ENCODE measurements at regions not wholly inside any gene's neighbourhood (a gene's known extent, or its start where the extent isn't known, plus 50 kb on each side); places are given as distances from the start of the nearest gene placed in this dataset.
"Not testable (repeated sequence)": the region's sequence is repeated elsewhere in the genome, so short reads cannot be mapped to it uniquely, and the experiment has no call there.

DNA sequence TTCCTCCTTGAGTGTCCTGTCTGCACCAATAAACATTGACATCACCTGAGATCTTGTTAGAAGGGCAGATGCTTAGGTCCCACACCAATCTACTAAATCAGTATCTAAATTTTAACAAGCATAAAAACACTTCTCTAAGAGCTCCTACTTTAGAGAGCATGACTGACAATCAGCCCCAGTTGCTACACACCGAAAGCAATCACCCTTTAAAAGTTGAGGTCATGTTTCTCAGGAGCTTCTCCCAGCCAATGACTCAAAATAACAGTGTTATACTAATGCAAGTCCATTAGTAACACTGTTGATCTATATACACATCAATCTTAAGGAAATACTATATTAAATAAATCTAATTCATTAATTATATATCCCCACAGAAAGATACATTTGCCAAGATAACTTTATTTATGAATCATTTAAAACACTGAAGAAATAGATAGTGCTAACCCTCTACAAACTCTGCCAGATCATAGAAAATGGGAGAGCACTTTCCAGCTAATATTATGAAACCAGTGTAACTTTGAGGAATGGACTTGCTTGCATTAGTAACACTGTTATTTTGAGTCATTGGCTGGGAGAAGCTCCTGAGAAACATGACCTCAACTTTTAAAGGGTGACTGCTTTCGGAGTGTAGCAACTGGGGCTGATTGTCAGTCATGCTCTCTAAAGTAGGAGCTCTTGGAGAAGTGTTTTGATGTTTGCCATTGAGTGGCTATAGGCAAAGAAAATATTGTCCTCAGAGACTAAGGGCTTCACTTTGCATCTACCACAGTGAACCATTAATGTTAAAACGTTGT lies 109.8 kb upstream of the HDX start:
- DNase-seq (ENCODE audit: low read depth): no peak

DNA sequence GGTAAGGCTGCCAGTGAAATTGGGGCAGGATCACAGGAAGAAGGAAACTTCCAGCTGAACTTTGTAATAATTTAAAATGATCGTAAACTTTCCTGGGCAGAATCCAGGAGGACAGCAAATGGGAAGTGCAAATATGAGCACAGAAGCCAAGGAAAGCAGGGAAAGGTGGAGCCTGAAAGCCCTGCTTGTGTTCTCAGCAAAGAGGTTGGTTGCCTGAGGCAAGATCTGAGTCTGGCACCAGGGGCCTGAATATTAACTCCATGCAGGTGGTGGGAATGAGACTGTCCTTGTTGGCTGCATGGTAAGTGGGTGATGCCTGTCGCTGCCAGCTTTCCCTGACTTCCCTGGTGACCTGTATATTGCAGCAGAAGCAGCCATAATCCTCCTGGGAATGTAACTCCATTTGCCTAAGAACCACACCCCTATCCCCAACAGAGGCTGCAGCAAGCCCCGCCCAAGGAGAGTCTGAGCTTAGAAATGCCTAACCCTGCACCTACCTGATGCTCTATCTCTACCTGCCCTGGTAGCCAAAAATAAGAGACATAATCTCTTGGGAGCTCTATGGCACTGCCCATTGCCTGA lies 132.0 kb upstream of the HDX start:
- DNase-seq (ENCODE audit: low read depth): no peak

DNA sequence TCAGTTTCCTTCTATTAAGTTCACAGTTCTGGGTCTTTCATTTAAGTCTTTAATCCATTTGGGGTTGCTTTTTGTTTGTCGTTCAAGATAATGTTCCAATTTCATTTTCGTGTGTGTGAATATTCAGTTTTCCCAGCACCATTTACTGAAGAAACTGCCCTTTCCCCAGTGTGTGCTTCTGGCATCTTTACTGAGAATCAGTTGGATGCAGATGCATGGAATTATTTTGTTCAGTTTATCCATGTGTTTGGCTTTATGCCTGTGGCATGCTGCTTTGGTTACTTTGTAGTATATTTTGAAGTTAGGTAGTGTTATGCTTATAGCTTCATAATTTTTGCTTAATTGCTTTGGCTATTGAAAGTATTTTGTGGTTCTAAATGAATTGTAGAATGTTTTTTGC lies 163.8 kb upstream of the HDX start:
- DNase-seq (ENCODE audit: low read depth): no peak

DNA sequence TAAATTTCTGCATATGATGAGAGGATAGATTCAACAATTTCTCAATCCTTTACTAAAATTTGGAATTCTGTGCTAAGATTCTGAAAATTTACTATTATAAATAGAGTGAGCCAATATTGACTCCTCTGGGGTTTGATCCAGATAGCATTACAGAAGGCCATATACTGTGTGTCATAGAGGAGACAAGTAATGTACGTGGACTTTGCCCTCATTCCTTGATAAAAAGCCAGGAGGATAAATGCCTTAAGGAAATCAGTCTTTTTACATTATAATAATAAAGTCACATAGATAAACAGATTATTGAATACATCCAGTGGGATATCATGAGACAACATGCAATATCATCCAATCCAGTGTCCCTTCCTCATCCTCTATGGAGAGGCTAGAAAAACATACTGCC lies 188.0 kb upstream of the HDX start:
- no peak for DNase-seq (ENCODE audit: low read depth)

DNA sequence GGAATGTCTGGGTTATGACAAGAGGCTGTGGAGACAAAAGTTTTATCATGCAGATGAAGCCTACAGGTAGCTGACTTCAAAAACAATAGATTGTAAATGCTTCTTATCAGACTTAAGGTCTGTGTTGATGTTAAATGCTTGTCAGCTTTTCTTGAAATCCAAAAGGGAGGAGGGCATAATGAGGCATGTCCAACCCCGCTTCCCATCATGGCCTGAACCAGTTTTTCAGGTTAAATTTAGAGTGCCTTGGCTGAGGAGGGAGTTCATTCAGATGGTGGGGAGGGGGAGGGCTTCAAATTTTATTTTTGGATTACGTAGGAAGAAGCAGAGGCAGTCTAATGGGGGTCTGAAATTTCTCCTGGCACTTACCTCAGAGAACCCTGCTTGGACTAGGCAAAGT lies 207.7 kb upstream of the HDX start:
- no peak for DNase-seq (ENCODE audit: low read depth)

DNA sequence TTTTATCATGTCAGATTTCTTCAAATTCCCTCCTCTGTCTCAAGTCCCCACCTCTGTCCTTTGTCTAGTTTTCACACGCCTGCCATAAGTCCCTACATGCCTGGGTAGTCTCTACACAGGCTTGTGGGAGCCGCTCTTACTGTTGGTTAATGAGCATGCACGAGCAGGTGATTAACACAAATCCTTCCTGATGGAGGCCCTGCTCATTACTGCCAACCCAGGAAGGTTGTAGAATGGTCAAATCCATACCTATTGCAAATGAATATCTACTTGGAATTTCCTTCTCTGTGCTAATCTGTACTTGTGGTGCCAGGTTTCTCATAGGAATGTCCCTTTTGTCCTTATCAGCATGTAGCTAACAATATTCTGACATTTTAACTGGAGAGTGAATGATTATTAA lies 208.4 kb upstream of the HDX start:
- no peak for DNase-seq (ENCODE audit: low read depth)

DNA sequence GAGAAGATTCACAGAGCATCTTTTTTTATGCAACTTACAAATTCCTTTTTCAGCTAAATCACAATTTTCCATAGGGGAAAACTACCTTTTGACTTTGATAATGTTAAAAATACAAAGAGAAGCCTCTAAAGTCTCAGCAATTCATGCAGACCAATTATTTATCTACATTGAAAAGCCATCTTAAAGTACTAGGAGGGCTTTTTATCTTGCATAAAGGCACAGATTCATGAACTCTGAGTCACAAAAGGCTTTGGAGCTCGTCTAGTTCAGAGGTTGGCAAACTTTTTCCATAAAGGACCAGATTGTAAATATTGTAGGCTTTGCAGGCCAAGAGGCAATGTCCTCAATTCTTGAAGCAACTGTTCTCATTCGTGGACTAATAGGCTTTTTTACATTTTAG lies 210.4 kb upstream of the HDX start:
- DNase-seq (ENCODE audit: low read depth): no peak

DNA sequence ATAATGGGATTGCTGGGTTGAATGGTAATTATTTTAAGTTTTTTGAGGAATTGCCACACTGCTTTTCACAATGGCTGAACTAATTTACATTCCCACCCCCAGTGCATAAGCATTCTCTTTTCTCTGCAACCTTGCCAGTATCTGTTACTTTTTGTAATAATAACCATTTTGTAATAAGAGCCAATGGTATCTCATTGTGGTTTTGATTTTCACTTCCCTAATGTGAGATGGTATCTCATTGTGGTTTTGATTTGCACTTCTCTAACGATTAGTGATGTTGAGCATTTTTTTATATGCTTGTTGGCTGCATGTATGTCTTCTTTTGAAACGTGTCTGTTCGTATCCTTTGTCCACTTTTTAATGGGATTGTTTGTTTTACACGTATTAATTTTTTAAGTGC lies 213.1 kb upstream of the HDX start:
- no peak for DNase-seq (ENCODE audit: low read depth)

DNA sequence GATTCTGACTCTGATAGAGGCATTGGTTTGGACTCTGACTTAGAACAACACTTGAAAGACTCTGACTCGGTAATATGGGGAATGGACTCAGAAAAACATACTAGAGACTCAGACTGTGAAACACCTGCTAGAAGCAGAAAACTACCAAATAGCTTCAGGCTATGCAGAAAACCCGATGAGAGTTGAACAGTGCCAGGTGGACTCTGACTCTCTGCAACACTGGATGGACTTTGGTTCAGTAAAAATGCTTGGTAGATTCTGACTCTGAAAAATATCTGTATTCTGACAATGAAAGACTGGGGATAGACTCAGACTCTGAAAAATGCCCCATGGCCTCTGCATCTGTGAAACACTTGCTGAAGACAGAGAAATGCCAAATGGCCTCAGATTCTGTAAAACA lies 215.1 kb upstream of the HDX start:
- DNase-seq (ENCODE audit: low read depth): no peak

DNA sequence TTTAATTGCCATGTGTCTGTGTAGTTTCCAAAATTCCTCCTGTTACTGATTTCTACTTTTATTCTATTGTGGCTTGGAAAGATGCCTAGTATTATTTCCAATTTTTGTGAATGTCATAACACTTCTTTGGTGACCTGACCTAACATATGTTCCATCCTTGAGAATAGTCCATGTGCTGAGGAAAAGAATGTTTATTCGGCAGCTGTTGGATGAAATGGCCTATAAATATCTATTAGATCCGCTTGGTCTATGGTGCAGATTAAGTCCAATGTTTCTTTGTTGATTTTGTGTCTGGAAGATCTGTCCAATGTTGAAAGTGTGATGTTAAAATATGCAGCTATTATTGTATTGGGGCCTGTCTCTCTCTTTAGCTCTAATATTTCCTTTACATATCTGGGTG lies 219.2 kb upstream of the HDX start:
- no peak for DNase-seq (ENCODE audit: low read depth)

DNA sequence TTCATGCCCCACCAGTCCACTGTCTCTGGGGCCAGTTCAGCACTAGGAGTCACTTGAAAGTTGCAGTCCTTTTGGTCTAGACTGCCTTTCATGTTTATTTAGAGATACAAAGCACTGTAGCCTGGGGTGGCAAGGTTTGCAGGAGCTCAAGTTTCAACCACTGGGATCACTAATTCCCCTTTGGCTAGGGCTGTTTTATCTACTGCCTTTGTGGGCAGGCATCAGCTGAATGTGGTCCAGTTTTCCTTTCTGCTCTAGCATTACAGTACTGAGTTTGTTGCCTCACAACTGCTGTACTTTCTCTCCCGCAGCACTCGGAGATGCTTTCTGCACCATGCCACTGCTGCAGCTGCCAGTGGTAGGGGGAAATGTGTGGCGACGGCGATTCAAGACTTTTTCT lies 222.3 kb upstream of the HDX start:
- no peak for DNase-seq (ENCODE audit: low read depth)

DNA sequence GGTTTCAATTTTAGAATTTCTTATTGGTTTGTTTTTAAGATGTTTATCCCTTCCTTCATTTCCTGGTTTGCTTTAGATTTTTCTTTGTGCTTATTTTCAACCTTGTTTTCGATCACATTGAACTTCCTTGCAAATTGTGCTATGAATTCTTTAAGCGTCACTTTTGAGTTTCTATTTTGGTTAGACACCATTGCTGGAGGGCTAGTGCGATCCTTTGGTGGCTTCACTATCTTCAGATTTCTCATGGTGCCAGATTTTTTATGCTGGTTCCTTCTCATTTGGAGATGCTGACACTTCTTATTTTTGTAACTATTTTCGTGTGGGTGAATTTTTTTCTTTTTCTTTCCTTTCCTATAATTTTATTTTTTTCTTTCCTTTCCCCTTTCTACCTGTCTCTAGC lies 227.2 kb upstream of the HDX start:
- no peak for DNase-seq (ENCODE audit: low read depth)

DNA sequence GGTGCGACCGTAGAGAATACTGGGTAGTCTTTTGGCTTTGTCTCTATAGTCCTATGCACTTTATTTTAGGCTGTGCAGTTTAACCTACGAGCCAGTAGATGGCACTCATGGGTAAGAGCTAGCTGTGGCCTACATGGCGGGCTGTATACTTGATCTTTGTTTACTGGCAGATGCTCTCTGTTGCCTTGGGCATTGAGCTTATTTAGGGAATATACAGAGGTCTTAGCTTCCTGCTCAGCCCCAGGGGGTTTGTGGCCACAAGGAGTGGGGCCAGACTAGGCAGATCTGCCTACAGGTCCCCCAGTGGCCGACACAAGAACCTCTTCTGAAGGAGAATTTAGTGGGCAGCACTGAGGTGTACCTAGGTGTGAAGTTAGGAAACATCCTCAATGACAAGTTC lies 227.6 kb upstream of the HDX start:
- peak; percentile 16 for DNase-seq (ENCODE audit: low read depth)

DNA sequence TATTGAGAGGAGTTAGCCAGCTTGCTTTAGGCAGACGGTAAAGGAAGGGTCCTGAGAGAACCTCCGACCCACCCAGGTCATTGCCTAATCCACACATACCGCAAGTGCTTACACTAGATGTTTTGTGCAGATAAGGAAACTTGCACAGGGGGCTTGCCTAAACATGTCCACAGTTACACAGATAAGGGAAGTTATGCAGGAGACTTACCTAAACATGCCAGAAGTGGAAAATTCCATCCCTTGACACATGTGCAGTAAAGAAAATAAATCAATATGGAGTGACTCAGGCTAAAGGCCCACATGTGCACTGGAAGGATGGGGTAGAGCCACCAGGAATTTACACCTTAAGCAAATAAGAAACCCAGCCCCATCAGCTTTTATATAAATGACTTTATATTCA lies 232.8 kb upstream of the HDX start:
- no peak for DNase-seq (ENCODE audit: low read depth)

DNA sequence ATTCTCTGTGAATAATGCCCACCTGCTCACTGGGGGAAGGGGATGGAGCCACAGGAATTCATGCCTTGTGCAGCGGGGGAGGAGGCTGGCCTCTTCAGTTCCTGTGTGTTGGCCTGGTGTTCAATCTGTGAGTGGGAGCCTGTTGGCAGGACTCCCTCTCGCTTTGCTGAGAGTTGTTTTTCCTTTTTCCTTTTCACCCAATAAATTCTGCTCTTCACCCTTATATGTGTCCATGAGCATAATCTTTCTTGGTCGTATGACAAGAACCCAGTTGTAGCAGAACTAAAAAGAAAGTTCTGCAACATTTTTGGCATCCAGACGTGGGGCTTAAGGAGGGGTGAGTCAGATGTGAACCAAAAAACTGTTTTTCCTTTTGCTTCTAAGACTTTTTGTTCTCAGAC lies 235.2 kb upstream of the HDX start:
- no peak for DNase-seq (ENCODE audit: low read depth)

DNA sequence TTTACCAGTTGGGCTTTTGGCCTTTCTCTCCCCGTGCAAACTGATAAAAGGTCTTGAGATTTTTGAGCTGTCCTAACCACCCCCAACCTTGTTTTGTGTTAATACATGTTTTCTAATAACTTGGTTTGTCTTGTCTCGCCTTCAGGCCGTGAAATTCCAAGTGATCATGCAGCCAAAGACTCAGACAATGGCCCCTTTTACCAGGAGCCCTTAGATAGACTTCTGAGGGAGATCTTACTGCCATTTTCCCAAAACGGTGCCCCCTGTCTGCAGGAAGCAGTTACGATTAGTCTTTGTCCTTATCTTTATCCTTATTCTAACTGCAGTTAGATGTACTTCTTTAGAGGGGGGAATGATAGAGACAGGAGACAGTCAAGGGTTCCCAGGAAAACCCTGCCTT lies 245.3 kb upstream of the HDX start:
- DNase-seq (ENCODE audit: low read depth): no peak

DNA sequence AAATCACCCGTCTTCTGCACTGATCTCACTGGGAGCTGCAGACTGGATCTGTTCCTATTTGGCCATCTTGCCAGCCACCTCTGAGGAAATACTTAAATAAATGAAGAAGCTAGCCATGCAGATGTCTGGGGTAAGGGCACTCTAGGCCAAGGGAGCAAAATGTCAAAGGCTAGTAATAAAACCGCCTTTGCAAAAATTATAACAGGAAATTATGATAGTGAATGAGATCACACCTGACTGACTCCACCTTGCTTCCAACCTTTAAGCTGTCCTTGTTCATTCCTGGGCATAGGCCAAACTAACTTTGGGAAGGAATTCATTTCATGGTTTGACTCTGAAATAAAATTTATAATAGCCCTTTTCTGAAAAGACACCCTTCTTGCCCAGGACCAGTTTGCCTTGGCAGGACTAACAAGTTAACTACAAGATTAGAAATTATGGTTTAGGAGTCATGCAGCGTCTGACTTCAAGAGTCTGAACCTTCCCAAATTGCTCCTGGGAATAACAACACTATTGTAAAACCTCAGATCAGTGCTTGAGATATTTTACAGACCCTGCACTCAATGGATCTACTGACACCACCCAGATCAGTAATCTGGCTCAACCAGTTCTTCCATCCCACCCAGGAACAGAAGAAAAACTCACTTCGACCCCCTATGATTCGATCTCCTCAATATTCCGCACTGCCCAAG lies 246.9 kb upstream of the HDX start:
- DNase-seq (ENCODE audit: low read depth): no peak

DNA sequence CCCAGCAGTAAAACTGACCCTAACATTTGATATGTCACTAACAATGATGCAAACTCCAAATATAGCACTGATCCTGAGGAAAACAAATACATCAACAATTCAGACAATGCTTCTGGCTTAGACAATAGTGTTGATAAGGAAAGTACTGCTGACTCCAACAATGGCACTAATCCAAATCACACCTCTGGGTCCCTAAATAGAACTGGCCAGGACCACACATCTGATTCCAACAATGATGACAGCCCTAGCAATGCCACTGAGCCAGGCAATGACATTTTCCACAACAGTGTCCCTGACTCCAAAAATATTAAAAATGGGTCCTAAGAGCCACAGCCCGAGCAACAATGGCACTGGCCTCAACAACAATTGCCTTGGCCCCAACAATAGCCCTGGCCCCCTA lies 243.1 kb upstream of the APOOL start:
- no peak for DNase-seq (ENCODE audit: low read depth)

DNA sequence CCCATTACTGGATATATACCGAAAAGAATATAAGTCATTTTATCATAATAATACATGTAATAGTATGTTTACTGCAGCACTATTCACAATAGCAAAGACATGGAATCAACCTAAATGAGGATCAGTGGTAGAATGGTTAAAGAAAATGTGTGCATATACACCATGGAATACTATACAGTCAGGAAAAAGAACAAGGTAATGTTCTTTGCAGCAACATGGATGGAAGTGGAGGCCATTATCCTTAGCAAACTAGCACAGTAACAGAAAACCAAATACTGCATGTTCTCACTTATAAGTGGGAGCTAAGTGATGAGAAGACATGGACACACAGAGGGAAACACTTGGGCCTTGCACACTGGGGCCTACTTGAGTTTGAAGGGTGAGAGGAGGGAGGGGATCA lies 207.4 kb upstream of the APOOL start:
- no peak for DNase-seq (ENCODE audit: low read depth)

DNA sequence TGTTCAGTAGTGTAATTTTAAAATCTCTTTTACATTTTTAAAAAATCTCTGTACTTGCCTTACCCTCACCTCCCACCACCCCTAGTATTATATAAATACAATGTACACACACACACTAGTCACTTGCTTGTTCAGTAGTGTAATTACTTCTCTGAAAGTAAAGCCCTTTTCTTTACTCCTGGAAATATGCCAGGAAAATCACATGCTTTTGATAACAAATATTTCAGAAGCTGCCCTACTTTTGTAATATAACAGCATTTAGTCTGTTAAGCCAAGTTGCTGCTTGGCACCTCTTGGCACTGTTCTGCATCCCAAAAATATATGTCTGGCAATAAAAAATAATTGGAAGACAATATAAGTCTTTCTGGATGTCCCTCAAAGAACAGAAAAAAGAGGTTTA lies 172.8 kb upstream of the APOOL start:
- no peak for DNase-seq (ENCODE audit: low read depth)

DNA sequence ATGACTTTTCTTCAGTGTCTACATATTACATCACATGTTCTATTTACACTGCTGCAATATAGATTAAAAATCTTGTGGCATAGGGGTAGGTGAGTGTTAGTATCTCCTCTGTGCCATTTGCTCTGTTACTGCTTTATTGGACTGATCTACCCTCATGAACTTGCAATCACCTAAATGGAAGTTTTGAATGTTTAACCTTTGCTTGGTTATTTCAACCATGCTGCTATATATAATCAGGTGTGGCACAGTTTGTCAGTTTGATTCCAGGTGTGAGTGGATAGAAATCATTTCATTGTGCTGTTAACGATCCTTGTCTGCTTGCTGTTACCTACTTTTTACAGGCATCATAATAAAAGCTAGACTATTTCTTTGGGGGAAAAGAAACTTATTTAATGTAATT lies 157.1 kb upstream of the APOOL start:
- DNase-seq (ENCODE audit: low read depth): not testable (repeated sequence)

DNA sequence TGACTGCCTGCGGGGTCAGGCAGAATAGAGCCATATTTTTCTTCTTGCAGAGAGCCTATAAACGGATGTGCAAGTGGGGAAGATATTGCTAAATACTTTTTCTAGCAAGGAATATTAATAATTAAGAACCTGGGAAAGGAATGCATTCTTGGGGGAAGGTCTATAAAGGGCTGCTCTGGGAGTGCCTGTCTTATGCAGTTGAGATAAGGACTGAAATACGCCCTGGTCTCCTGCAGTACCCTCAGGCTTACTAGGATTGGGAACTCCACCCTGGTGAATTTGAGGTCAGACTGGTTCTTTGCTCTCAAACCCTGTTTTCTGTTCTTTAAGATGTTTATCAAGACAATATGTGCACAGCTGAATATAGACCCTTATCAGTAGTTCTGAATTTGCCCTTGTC lies 152.5 kb upstream of the APOOL start:
- not testable (repeated sequence) for DNase-seq (ENCODE audit: low read depth)

DNA sequence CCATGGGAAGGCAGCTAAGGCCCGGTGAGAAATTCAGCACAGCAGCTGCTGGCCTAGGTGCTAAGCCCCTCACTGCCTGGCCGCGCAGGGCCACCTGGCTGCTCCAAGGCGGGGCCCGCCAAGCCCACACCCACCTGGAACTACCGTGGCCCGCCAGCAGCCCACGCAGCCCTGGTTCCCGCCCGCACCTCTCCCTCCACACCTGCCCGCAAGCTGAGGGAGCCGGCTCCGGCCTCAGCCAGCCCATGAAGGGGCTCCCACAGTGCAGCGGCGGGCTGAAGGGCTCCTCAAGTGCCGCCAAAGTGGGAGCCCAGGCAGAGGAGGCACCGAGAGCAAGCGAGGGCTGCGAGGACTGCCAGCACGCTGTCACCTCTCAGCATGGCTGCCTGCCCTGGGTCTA lies 146.9 kb upstream of the APOOL start:
- not testable (repeated sequence) for DNase-seq (ENCODE audit: low read depth)

DNA sequence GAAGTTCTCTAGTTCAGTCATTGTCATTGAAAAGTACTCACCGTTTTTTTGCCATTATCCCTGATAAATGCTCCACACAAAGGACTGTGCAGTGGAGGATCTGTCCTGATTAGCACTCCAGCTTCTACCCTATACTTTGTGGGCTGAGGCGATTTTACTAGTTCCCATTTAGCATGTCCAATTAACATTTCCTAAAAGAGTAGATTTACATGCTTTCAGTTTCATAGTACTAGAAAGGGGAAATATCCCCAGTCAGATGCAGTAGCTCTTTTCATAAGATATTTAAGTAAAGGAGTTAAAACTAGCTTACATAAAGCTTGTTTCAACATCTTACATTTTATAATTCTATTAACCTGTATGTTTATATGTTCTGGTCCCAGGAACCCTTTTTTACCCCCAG lies 144.9 kb upstream of the APOOL start:
- DNase-seq (ENCODE audit: low read depth): not testable (repeated sequence)

Measured in GM04504 (cell line).